ENCODE measurements at regions not wholly inside any gene's neighbourhood (a gene's known extent, or its start where the extent isn't known, plus 50 kb on each side); places are given as distances from the start of the nearest gene placed in this dataset.
A peak's percentile ranks its signal among the peaks of the same experiment; 100 is the strongest.

- H3K4me3 ChIP-seq (ENCODE audit: low read length) = no peak overlapping the region
- no peak for DNase-seq (ENCODE audit: low read depth)
- no peak for TF ChIP-seq CTCF (conservative IDR thresholded peaks at IDR 0.05; ENCODE audit: low read length)
Observed at GRCh38 chr12:24608637-24609285, 340.1 kb downstream of the BCAT1 start.

GRCh38 chr12:24608108-24608507 is 340.8 kb downstream of the BCAT1 start:
- no peak for TF ChIP-seq CTCF (conservative IDR thresholded peaks at IDR 0.05; ENCODE audit: low read length)
- H3K4me3 ChIP-seq (ENCODE audit: low read length) = no peak overlapping the region
- DNase-seq (ENCODE audit: low read depth) = no peak

- no peak overlapping the region for H3K4me3 ChIP-seq (ENCODE audit: low read length)
- no peak for DNase-seq (ENCODE audit: low read depth)
- TF ChIP-seq CTCF (conservative IDR thresholded peaks at IDR 0.05; ENCODE audit: low read length) = no peak
Observed at GRCh38 chr12:24605916-24606315, 343.0 kb downstream of the BCAT1 start.

GRCh38 chr12:24605466-24605865 is 343.4 kb downstream of the BCAT1 start:
- no peak overlapping the region for H3K4me3 ChIP-seq (ENCODE audit: low read length)
- no peak for TF ChIP-seq CTCF (conservative IDR thresholded peaks at IDR 0.05; ENCODE audit: low read length)
- DNase-seq (ENCODE audit: low read depth) = no peak

- no peak for DNase-seq (ENCODE audit: low read depth)
- TF ChIP-seq CTCF (conservative IDR thresholded peaks at IDR 0.05; ENCODE audit: low read length) = no peak
- no peak overlapping the region for H3K4me3 ChIP-seq (ENCODE audit: low read length)
Observed at GRCh38 chr12:24603371-24603770, 345.5 kb downstream of the BCAT1 start.

GRCh38 chr12:24600996-24601395 is 347.9 kb downstream of the BCAT1 start:
- no peak overlapping the region for H3K4me3 ChIP-seq (ENCODE audit: low read length)
- peak; percentile 67 for DNase-seq (ENCODE audit: low read depth)
- TF ChIP-seq CTCF (conservative IDR thresholded peaks at IDR 0.05; ENCODE audit: low read length) = no peak

- DNase-seq (ENCODE audit: low read depth) = no peak
- TF ChIP-seq CTCF (conservative IDR thresholded peaks at IDR 0.05; ENCODE audit: low read length) = no peak
- no peak overlapping the region for H3K4me3 ChIP-seq (ENCODE audit: low read length)
Observed at GRCh38 chr12:24600551-24600950, 348.4 kb downstream of the BCAT1 start.

All from AG10803 (cell line).